GM12891 (cell line): ENCODE measurements at regions not wholly inside any gene's neighbourhood (a gene's known extent, or its start where the extent isn't known, plus 50 kb on each side); places are given as distances from the start of the nearest gene placed in this dataset.

Experiments used
- PAX5 ChIP-seq: IDR thresholded peaks from 2 replicates; pipeline ENCODE4 v1.6.1; 2011; ENCODE audit warnings: low read length, moderate library complexity, mild to moderate bottlenecking; ENCODE audit not compliant: insufficient read depth, severe bottlenecking
- POLR2A ChIP-seq: IDR thresholded peaks from 2 replicates; pipeline ENCODE4 v1.6.1; 2011; ENCODE audit warnings: low read depth, low read length, control low read depth
- POLR2AphosphoS5 ChIP-seq: IDR thresholded peaks from 2 replicates; pipeline ENCODE4 v1.6.1; 2011; ENCODE audit warnings: low read depth, low read length, control low read depth
- TAF1 ChIP-seq: IDR thresholded peaks from 2 replicates; pipeline ENCODE4 v1.6.1; 2011; ENCODE audit warnings: low read depth, low read length, control low read depth

DNA sequence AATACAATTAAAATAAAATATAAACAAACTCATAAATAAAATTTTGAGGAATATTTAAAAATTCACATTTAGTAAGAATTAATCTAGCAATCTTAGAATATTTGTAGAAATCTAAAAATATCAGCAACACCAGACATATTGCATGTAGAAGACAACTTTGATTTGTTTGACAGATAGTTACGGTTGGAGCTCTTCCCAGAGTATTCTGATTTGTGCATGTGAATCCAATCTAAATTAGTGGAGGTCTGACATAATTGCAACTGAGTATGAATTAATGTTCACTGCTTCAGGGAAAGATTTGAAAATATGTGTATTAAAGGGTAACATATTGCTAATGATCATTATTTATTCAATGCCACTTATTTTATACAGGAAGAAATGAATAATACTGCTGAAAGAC is 1546.2 kb downstream of the BRINP3 start:
- TF ChIP-seq POLR2A: no peak
- TF ChIP-seq POLR2AphosphoS5: no peak
- TF ChIP-seq TAF1: no peak
- TF ChIP-seq PAX5: no peak
